ENCODE measurements at regions not wholly inside any gene's neighbourhood (a gene's known extent, or its start where the extent isn't known, plus 50 kb on each side); places are given as distances from the start of the nearest gene placed in this dataset.

DNA sequence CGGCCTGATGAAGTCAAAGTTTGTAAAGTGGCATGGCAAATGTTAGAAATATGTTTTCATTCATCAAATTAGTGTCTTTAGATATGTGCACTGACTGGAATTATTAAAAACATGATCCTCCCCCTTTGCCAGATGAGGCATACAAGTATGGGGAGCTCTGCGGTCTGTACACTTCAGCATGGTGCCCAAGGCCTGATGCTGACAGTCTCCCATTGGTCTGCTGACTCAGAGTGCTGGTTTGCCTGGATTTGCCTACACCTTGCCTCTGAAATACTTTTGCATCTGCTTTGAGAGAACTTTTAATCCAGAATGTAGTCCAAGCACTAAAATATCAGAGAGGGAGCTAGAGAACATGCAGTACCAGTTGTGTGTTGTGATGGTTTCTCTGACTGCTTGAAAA lies 354.3 kb upstream of the ACTBL2 start:
- DNase-seq (ENCODE audit: low read depth) = no peak
- TF ChIP-seq, protein P1, sequence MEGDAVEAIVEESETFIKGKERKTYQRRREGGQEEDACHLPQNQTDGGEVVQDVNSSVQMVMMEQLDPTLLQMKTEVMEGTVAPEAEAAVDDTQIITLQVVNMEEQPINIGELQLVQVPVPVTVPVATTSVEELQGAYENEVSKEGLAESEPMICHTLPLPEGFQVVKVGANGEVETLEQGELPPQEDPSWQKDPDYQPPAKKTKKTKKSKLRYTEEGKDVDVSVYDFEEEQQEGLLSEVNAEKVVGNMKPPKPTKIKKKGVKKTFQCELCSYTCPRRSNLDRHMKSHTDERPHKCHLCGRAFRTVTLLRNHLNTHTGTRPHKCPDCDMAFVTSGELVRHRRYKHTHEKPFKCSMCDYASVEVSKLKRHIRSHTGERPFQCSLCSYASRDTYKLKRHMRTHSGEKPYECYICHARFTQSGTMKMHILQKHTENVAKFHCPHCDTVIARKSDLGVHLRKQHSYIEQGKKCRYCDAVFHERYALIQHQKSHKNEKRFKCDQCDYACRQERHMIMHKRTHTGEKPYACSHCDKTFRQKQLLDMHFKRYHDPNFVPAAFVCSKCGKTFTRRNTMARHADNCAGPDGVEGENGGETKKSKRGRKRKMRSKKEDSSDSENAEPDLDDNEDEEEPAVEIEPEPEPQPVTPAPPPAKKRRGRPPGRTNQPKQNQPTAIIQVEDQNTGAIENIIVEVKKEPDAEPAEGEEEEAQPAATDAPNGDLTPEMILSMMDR (IDR thresholded peaks at IDR 0.05; ENCODE audit: low read depth, low read length, missing control alignments) = no peak
- H3K4me3 ChIP-seq (ENCODE audit: low read depth, low read length) = no peak overlapping the region
- in situ Hi-C loops (cut with HindIII; ENCODE audit: low sequenced_read_pairs) = no loop called here

GRCh38 chr5:57836331-57836730 lies 353.7 kb upstream of the ACTBL2 start:
- TF ChIP-seq, protein P1 (IDR thresholded peaks at IDR 0.05; ENCODE audit: low read depth, low read length, missing control alignments) = no peak
- no peak for DNase-seq (ENCODE audit: low read depth)
- H3K4me3 ChIP-seq (ENCODE audit: low read depth, low read length) = no peak overlapping the region
- in situ Hi-C loops (cut with HindIII; ENCODE audit: low sequenced_read_pairs) = no loop called here

DNA sequence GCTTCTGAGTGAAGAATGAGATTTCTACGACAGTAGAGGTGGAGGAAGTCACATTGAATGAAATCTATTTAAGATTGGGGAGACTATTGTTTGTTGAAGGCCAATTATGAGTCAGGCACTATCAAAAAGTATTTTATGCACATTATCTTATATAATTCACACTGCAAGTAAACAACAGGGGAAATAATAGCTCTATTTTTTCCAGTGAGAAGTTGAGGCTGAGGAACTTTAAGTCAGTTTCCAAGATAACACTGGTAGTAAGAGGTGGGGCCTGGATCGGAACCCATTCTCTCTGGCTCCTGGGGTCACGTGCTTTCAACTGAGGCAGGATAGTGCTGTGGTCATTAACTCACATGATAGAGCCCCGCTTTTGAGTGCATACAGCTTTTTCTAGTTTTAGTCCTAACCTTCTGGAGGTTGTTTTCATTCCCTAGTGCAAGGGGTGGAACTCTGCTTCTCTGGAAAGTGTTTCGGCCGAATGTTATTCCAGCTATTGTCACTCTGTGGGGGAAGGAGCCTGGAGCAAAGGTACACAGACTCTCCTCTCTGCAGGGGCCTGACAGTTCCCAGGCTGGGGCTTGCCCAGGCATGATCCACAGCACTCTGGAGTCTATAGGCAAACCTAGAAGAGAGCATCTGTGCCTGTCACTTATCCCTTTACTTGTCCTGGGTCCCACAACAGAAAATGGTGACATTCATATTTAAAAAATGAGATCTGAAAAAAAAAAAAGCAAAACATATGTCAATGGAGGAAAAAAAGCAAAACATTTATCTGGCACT lies 352.4 kb upstream of the ACTBL2 start:
- in situ Hi-C loops (cut with HindIII; ENCODE audit: low sequenced_read_pairs) = no loop called here
- TF ChIP-seq, protein P1 (IDR thresholded peaks at IDR 0.05; ENCODE audit: low read depth, low read length, missing control alignments) = no peak
- no peak overlapping the region for H3K4me3 ChIP-seq (ENCODE audit: low read depth, low read length)

DNA sequence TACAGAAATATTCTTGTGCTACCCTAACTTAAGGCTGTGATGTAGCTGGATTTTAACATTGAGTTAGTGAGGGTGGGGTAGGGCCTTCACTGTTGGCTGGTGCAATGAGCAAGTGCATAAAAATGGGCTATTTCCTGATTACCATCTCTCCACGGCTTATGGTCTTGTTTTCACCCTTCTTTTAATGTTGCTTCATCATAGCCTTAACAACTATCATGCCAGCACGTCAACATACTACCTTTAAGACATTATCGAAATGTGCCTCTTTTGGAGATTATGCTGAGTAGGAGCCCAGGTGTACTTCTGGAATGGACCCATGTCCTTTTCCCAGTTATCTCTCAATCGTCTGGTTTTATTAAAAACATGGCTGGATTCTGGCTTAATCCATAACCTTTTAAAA lies 350.9 kb upstream of the ACTBL2 start:
- no peak for DNase-seq (ENCODE audit: low read depth)
- in situ Hi-C loops (cut with HindIII; ENCODE audit: low sequenced_read_pairs) = no loop called here
- TF ChIP-seq, protein P1 (IDR thresholded peaks at IDR 0.05; ENCODE audit: low read depth, low read length, missing control alignments) = no peak
- H3K4me3 ChIP-seq (ENCODE audit: low read depth, low read length) = no peak overlapping the region

More for the DNA sequence above, 352.4 kb upstream of the ACTBL2 start:
- DNase-seq (ENCODE audit: low read depth) = no peak

GRCh38 chr5:57832875-57833274 lies 350.3 kb upstream of the ACTBL2 start:
- no peak for DNase-seq (ENCODE audit: low read depth)
- in situ Hi-C loops (cut with HindIII; ENCODE audit: low sequenced_read_pairs) = no loop called here
- H3K4me3 ChIP-seq (ENCODE audit: low read depth, low read length) = no peak overlapping the region
- TF ChIP-seq, protein P1 (IDR thresholded peaks at IDR 0.05; ENCODE audit: low read depth, low read length, missing control alignments) = no peak

- TF ChIP-seq, protein P1 (IDR thresholded peaks at IDR 0.05; ENCODE audit: low read depth, low read length, missing control alignments) = no peak
- no peak overlapping the region for H3K4me3 ChIP-seq (ENCODE audit: low read depth, low read length)
- in situ Hi-C loops (cut with HindIII; ENCODE audit: low sequenced_read_pairs) = no loop called here
- no peak for DNase-seq (ENCODE audit: low read depth)
These were observed 349.3 kb upstream of the ACTBL2 start for GRCh38 chr5:57831932-57832331.
